Neural progenitor cell (in vitro differentiated cells): ENCODE measurements at regions not wholly inside any gene's neighbourhood (a gene's known extent, or its start where the extent isn't known, plus 50 kb on each side); places are given as distances from the start of the nearest gene placed in this dataset.
"Not testable (repeated sequence)": the region's sequence is repeated elsewhere in the genome, so short reads cannot be mapped to it uniquely, and the experiment has no call there.

Experiments used
- EZH2phosphoT487 ChIP-seq: fragments of 200-600 bp; sonication (generic); IDR thresholded peaks from 2 replicates; pipeline ENCODE4 v1.6.1; 2017; ENCODE audit warnings: antibody characterized with exemption
- TF ChIP-seq, protein P1 (sequence below): fragments of 200-600 bp; sonication (generic); IDR thresholded peaks from 2 replicates; pipeline ENCODE4 v1.5.1; 2017; ENCODE audit warnings: antibody characterized with exemption, mild to moderate bottlenecking

GRCh38 chr9:89861371-89861770 is 256.6 kb downstream of the GADD45G start:
- TF ChIP-seq, protein P1, sequence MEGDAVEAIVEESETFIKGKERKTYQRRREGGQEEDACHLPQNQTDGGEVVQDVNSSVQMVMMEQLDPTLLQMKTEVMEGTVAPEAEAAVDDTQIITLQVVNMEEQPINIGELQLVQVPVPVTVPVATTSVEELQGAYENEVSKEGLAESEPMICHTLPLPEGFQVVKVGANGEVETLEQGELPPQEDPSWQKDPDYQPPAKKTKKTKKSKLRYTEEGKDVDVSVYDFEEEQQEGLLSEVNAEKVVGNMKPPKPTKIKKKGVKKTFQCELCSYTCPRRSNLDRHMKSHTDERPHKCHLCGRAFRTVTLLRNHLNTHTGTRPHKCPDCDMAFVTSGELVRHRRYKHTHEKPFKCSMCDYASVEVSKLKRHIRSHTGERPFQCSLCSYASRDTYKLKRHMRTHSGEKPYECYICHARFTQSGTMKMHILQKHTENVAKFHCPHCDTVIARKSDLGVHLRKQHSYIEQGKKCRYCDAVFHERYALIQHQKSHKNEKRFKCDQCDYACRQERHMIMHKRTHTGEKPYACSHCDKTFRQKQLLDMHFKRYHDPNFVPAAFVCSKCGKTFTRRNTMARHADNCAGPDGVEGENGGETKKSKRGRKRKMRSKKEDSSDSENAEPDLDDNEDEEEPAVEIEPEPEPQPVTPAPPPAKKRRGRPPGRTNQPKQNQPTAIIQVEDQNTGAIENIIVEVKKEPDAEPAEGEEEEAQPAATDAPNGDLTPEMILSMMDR = not testable (repeated sequence)
- TF ChIP-seq EZH2phosphoT487 = not testable (repeated sequence)
